ENCODE measurements at regions not wholly inside any gene's neighbourhood (a gene's known extent, or its start where the extent isn't known, plus 50 kb on each side); places are given as distances from the start of the nearest gene placed in this dataset.

GRCh38 chr4:22072726-22073125 is 124.2 kb upstream of the KCNIP4 start:
- DNase-seq = no peak
- intact Hi-C loops (cut with DNase I) = no loop called here
- H3K9me3 ChIP-seq = peaks cover 0 to 14% of the 10 kb centered on the region in 2 donors
- H3K27me3 ChIP-seq = no peaks in the 10 kb centered on the region
- no peak for ATAC-seq
- no peak overlapping the region for H3K27ac ChIP-seq
- H3K36me3 ChIP-seq = no peaks in the 10 kb centered on the region
- no peak for TF ChIP-seq CTCF (IDR thresholded peaks at IDR 0.05)
- H3K4me3 ChIP-seq = no peak overlapping the region
- H3K4me1 ChIP-seq = no peaks in the 10 kb centered on the region

GRCh38 chr4:22072240-22072639 is 123.7 kb upstream of the KCNIP4 start:
- intact Hi-C loops (cut with DNase I) = no loop called here
- TF ChIP-seq CTCF (IDR thresholded peaks at IDR 0.05) = no peak
- no peak for ATAC-seq
- Histone ChIP-seq H3K27me3 (no peaks in the 10 kb centered on the region), H3K4me3 (no peak overlapping the region), H3K36me3 (no peaks in the 10 kb centered on the region), H3K27ac (no peak overlapping the region), H3K9me3 (peaks cover 0 to 13% of the 10 kb centered on the region in 2 donors), H3K4me1 (no peaks in the 10 kb centered on the region)
- DNase-seq = no peak

- no peak for TF ChIP-seq CTCF (IDR thresholded peaks at IDR 0.05)
- Histone ChIP-seq H3K4me3 (no peak overlapping the region), H3K27me3 (no peaks in the 10 kb centered on the region), H3K36me3 (no peaks in the 10 kb centered on the region), H3K4me1 (no peaks in the 10 kb centered on the region), H3K9me3 (peaks cover 0 to 10% of the 10 kb centered on the region in 2 donors), H3K27ac (no peak overlapping the region)
- ATAC-seq (no peak), DNase-seq (no peak)
- intact Hi-C loops (cut with DNase I) = no loop called here
Measured at GRCh38 chr4:22071749-22072148, 123.2 kb upstream of the KCNIP4 start.

- no peak for TF ChIP-seq CTCF (IDR thresholded peaks at IDR 0.05)
- H3K36me3 ChIP-seq = no peaks in the 10 kb centered on the region
- H3K9me3 ChIP-seq = peaks cover 0 to 6% of the 10 kb centered on the region in 2 donors
- DNase-seq = no peak
- no peaks in the 10 kb centered on the region for H3K4me1 ChIP-seq
- no peak for ATAC-seq
- intact Hi-C loops (cut with DNase I) = no loop called here
- no peak overlapping the region for H3K4me3 ChIP-seq
- no peaks in the 10 kb centered on the region for H3K27me3 ChIP-seq
- no peak overlapping the region for H3K27ac ChIP-seq
Measured at GRCh38 chr4:22070256-22070655, 121.7 kb upstream of the KCNIP4 start.

- no peak for TF ChIP-seq CTCF (IDR thresholded peaks at IDR 0.05)
- Histone ChIP-seq H3K9me3 (no peaks in the 10 kb centered on the region), H3K4me3 (no peak overlapping the region), H3K4me1 (no peaks in the 10 kb centered on the region), H3K27ac (no peak overlapping the region), H3K36me3 (no peaks in the 10 kb centered on the region), H3K27me3 (no peaks in the 10 kb centered on the region)
- intact Hi-C loops (cut with DNase I) = no loop called here
- no peak for DNase-seq
- ATAC-seq = no peak
Measured at GRCh38 chr4:22063613-22064012, 115.0 kb upstream of the KCNIP4 start.
